Liver (tissue), 3 donors: ENCODE measurements at regions not wholly inside any gene's neighbourhood (a gene's known extent, or its start where the extent isn't known, plus 50 kb on each side); places are given as distances from the start of the nearest gene placed in this dataset.
"Not testable (repeated sequence)": the region's sequence is repeated elsewhere in the genome, so short reads cannot be mapped to it uniquely, and the experiment has no call there.

Source experiments
- FOXA1 ChIP-seq: IDR thresholded peaks from 2 replicates; pipeline ENCODE4 v1.6.1; 2016; ENCODE audit warnings: antibody characterized with exemption
- RAD21 ChIP-seq, 2 donors: IDR thresholded peaks; 2 replicates each; pipeline ENCODE4 v1.6.1; 2016; ENCODE audit warnings: antibody characterized with exemption in 2 of 2, mild to moderate bottlenecking in 2 of 2
- RXRA ChIP-seq, 2 donors: IDR thresholded peaks; 2 replicates each; pipeline ENCODE4 v1.6.1; 2017 to 2018; ENCODE audit warnings: antibody characterized with exemption in 2 of 2, mild to moderate bottlenecking in 1 of 2
- TAF1 ChIP-seq: conservative IDR thresholded peaks from 2 replicates; pipeline ENCODE4 v1.6.1; 2016; ENCODE audit warnings: antibody characterized with exemption, mild to moderate bottlenecking
- YY1 ChIP-seq: IDR thresholded peaks from 2 replicates; pipeline ENCODE4 v1.6.1; 2016; ENCODE audit warnings: antibody characterized with exemption, mild to moderate bottlenecking
- TF ChIP-seq, protein P1 (sequence below): fragments of 150-350 bp; IDR thresholded peaks from 2 replicates; pipeline ENCODE4 v1.5.1; 2017; ENCODE audit warnings: improper control_type of control experiment, low read depth, low read length; ENCODE audit not compliant: missing input control
- TF ChIP-seq, protein P2 (sequence below): IDR thresholded peaks from 2 replicates; pipeline ENCODE4 v1.6.1; 2016; ENCODE audit warnings: antibody characterized with exemption, mild to moderate bottlenecking
- donor health status: healthy.
- donor health status: healthy.

DNA sequence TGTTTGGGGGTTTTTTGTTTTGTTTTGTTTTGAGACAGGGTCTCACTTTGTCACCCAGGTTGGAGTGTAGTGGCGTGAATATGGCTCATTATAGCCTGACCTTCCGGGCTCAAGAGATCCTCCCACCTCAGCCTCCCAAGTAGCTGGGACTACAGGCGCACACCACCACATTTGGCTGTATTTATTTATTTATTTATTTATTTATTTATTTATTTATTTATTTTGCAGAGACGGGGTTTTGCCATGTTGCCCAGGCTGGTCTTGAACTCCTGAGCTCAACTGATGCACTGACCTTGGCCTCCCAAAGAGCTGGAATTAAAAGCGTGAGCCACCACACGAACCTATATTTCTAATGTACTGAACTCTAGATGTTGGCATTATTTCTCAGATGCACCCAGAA is 105.2 kb upstream of the BEND4 start:
- TF ChIP-seq RAD21 (IDR thresholded peaks at IDR 0.05); TAF1; YY1; RXRA (IDR thresholded peaks at IDR 0.05); FOXA1: not testable (repeated sequence)
- TF ChIP-seq, protein P1, sequence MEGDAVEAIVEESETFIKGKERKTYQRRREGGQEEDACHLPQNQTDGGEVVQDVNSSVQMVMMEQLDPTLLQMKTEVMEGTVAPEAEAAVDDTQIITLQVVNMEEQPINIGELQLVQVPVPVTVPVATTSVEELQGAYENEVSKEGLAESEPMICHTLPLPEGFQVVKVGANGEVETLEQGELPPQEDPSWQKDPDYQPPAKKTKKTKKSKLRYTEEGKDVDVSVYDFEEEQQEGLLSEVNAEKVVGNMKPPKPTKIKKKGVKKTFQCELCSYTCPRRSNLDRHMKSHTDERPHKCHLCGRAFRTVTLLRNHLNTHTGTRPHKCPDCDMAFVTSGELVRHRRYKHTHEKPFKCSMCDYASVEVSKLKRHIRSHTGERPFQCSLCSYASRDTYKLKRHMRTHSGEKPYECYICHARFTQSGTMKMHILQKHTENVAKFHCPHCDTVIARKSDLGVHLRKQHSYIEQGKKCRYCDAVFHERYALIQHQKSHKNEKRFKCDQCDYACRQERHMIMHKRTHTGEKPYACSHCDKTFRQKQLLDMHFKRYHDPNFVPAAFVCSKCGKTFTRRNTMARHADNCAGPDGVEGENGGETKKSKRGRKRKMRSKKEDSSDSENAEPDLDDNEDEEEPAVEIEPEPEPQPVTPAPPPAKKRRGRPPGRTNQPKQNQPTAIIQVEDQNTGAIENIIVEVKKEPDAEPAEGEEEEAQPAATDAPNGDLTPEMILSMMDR: not testable (repeated sequence)
- TF ChIP-seq, protein P2, sequence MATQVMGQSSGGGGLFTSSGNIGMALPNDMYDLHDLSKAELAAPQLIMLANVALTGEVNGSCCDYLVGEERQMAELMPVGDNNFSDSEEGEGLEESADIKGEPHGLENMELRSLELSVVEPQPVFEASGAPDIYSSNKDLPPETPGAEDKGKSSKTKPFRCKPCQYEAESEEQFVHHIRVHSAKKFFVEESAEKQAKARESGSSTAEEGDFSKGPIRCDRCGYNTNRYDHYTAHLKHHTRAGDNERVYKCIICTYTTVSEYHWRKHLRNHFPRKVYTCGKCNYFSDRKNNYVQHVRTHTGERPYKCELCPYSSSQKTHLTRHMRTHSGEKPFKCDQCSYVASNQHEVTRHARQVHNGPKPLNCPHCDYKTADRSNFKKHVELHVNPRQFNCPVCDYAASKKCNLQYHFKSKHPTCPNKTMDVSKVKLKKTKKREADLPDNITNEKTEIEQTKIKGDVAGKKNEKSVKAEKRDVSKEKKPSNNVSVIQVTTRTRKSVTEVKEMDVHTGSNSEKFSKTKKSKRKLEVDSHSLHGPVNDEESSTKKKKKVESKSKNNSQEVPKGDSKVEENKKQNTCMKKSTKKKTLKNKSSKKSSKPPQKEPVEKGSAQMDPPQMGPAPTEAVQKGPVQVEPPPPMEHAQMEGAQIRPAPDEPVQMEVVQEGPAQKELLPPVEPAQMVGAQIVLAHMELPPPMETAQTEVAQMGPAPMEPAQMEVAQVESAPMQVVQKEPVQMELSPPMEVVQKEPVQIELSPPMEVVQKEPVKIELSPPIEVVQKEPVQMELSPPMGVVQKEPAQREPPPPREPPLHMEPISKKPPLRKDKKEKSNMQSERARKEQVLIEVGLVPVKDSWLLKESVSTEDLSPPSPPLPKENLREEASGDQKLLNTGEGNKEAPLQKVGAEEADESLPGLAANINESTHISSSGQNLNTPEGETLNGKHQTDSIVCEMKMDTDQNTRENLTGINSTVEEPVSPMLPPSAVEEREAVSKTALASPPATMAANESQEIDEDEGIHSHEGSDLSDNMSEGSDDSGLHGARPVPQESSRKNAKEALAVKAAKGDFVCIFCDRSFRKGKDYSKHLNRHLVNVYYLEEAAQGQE: not testable (repeated sequence)
